ENCODE measurements at regions not wholly inside any gene's neighbourhood (a gene's known extent, or its start where the extent isn't known, plus 50 kb on each side); places are given as distances from the start of the nearest gene placed in this dataset.
"Not testable (repeated sequence)": the region's sequence is repeated elsewhere in the genome, so short reads cannot be mapped to it uniquely, and the experiment has no call there.

DNA sequence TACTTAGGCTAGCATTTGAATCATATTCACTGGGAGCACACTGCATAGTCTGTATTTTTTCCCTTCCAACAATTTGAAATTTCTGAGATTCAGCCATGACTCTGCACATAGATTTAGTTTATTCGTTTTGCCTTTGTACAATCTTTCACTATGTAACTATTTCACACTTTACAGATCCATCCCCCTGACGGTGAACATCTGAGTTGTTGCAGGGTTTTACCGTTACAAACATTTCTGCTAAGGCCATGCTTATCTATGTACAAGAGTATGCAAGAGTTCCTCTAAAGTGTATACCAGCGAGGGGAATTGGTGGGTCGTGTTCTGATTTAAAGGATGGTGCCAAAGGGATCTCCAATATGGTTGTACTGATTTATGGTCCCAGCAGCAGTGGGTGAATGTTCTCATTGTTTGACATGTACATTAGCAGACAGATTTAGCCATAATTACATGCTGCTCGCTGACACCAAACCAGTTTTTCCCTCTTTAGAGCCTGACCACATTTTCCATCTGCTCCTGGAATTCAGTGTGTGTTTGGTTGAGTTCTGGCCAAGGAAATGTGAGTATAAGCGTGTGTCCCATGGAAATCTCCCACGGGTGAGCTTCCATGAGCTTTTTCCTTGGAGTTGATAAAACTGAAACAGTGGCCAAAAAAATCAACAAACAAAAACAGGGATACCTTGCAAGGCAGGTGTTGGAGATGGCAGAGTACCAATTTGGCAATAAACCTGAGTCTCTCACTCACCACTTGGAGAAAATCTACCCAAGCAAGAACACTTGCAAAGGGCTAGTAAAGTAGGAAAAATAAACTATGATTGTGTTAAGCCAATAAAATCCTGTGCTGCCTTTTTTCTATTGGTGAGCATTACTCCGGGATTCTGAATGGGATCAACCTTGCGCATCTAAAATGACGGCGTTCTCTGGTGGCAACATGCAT, 149.7 kb upstream of the MXRA5 start:
- H3K27me3 Mint-ChIP-seq (ENCODE audit: low read depth); ATAC-seq (replicated peaks in 1 of 2); H3K9me3 Mint-ChIP-seq; H3K4me3 Mint-ChIP-seq; H3K36me3 Mint-ChIP-seq (ENCODE audit: insufficient read depth in 2 of 2); H3K27ac Mint-ChIP-seq; DNase-seq; H3K4me1 Mint-ChIP-seq (ENCODE audit: low read depth): not testable (repeated sequence)

DNA sequence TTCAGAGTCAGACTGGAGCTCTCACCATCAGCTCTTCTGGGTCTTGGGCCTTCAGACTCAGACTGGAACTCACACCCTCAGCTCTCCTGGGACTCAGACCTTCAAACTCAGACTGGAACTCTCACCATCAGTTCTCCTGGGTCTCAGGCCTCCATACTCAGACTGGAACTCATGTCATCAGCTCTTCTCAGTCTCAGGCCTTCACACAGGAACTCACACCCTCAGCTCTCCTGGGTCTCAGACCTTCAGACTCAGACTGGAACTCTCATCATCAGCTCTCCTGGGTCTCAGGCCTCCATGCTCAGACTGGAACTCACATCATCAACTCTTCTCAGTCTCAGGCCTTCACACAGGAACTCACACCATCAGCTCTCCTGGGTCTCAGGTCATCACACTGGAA, 147.2 kb upstream of the MXRA5 start:
- no peaks in the 10 kb centered on the region for H3K27me3 Mint-ChIP-seq (ENCODE audit: low read depth)
- ATAC-seq (replicated peaks in 1 of 2) (no peak), DNase-seq (no peak)
- no peak overlapping the region for H3K4me3 Mint-ChIP-seq
- H3K9me3 Mint-ChIP-seq, result peaks cover 3 to 6% of the 10 kb centered on the region in 2 donors
- no peaks in the 10 kb centered on the region for H3K4me1 Mint-ChIP-seq (ENCODE audit: low read depth)
- no peak overlapping the region for H3K27ac Mint-ChIP-seq
- no peaks in the 10 kb centered on the region for H3K36me3 Mint-ChIP-seq (ENCODE audit: insufficient read depth in 2 of 2)

DNA sequence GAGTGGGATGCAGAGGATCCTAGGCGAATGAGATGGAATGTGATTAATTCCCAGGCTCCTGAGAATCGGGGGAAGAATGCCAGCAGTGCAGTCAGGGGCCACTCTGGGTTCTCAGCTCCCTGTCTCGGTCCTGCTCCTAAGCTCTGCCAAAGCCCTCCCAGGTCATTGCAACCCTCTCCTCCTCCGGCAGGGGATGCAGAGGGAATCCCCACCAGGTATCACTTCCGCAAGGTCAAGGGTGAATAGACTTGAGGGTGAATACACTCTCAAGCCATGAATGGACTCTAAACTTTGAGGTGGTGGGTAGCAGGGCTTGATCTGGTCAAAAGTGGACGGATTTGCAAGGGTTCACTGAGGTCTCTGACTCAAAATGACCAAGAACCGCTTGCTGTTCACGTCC, 139.3 kb upstream of the MXRA5 start:
- Mint-ChIP-seq H3K27me3 (ENCODE audit: low read depth) (no peaks in the 10 kb centered on the region), H3K9me3 (no peaks in the 10 kb centered on the region), H3K36me3 (ENCODE audit: insufficient read depth in 2 of 2) (no peaks in the 10 kb centered on the region), H3K27ac (no peak overlapping the region), H3K4me1 (ENCODE audit: low read depth) (no peaks in the 10 kb centered on the region), H3K4me3 (no peak overlapping the region)
- DNase-seq (no peak), ATAC-seq (replicated peaks in 1 of 2) (peak in 1 of 2 donors; percentile 5)

DNA sequence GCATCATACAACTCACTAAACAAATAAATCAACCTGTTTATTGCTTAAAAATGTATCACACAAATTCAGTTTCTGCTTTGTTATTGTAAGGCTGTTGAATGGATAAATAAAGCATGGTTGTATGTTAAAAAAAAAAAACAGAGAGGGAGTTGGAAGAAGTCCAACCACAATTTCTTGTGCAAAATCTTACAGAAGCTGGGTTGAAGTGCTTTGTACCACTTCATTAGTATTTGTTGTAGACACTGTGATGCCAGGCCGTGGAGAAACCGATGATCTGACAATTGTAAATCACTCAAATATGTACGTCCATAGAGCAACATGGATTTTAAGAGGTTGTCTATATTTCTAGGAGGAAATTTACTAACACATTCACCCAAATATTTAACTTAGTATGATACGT, 132.6 kb upstream of the MXRA5 start:
- peaks cover 2 to 6% of the 10 kb centered on the region in 2 donors for H3K9me3 Mint-ChIP-seq
- ATAC-seq (replicated peaks in 1 of 2) (no peak), DNase-seq (no peak)
- peaks cover 0 to 2% of the 10 kb centered on the region in 2 donors for H3K36me3 Mint-ChIP-seq (ENCODE audit: insufficient read depth in 2 of 2)
- H3K27me3 Mint-ChIP-seq (ENCODE audit: low read depth), result no peaks in the 10 kb centered on the region
- H3K4me1 Mint-ChIP-seq (ENCODE audit: low read depth), result no peaks in the 10 kb centered on the region
- H3K27ac Mint-ChIP-seq, result no peak overlapping the region
- no peak overlapping the region for H3K4me3 Mint-ChIP-seq

DNA sequence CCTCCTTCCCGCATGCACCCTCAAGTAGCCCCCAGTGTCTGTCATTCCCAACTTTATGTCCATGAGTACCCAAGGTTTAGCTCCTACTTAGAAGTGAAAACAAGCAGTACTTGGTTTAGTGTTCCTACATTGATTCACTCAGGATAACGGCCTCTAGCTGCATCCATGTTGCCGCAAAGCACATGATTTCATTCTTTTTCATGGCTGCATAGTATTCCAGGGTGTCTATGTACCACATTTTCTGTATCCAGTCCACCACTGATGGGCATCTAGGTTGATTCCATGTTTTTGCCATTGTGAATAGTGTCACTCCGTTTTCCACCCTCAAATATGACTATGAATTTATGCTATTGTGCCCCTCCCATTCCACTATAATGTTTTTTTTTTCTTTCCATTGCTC, 130.5 kb upstream of the MXRA5 start:
- no peaks in the 10 kb centered on the region for H3K27me3 Mint-ChIP-seq (ENCODE audit: low read depth)
- no peak for DNase-seq
- H3K9me3 Mint-ChIP-seq, result peaks cover 2 to 6% of the 10 kb centered on the region in 2 donors
- H3K27ac Mint-ChIP-seq, result no peak overlapping the region
- H3K4me1 Mint-ChIP-seq (ENCODE audit: low read depth), result no peaks in the 10 kb centered on the region
- H3K36me3 Mint-ChIP-seq (ENCODE audit: insufficient read depth in 2 of 2), result peaks cover 0 to 2% of the 10 kb centered on the region in 2 donors
- H3K4me3 Mint-ChIP-seq, result no peak overlapping the region
- no peak for ATAC-seq (replicated peaks in 1 of 2)

DNA sequence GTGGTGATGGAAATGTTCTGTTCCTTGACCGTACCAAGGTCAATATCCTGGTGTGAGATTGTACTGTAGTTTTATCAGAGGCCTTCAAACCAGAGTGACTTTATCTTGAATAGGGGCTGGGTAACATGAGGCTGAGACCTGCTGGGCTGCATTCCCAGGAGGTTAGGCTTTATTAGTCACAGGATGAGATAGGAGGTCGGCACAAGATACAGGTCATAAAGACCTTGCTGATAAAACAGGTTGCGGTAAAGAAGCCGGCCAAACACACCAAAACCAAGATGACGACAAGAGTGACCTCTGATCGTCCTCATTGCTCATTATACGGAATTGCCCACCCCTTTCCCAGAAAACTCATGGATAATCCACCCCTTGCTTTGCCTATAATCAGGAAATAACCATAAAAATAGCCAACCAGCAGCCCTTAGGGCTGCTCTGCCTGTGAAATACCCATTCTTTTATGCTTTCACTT, 123.8 kb upstream of the MXRA5 start:
- not testable (repeated sequence) for DNase-seq; H3K9me3 Mint-ChIP-seq; H3K4me3 Mint-ChIP-seq; H3K36me3 Mint-ChIP-seq (ENCODE audit: insufficient read depth in 2 of 2); H3K27me3 Mint-ChIP-seq (ENCODE audit: low read depth); H3K27ac Mint-ChIP-seq; H3K4me1 Mint-ChIP-seq (ENCODE audit: low read depth); ATAC-seq (replicated peaks in 1 of 2)

DNA sequence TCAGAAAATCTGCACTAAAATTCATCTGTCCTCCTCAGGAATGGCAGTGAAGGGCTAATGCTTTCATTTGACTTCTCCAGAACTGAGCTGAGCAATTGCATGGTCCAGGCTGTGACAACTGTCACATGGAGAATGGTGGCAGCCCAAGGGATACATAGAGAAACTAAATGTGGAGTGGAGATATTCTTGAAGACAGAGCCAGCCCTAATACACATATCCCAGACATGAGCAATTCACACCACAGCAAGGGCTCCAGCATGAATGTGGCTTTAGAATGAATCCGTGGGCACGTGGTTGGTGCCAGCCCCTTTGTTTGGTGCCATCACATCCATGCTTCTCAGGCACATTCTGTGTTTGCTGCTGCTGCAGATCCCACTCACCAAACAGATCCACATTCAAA, 121.6 kb upstream of the MXRA5 start:
- Mint-ChIP-seq H3K36me3 (ENCODE audit: insufficient read depth in 2 of 2) (no peaks in the 10 kb centered on the region), H3K4me1 (ENCODE audit: low read depth) (no peaks in the 10 kb centered on the region), H3K9me3 (peaks cover 0 to 2% of the 10 kb centered on the region in 2 donors), H3K27me3 (ENCODE audit: low read depth) (no peaks in the 10 kb centered on the region), H3K4me3 (no peak overlapping the region), H3K27ac (no peak overlapping the region)
- no peak for DNase-seq
- ATAC-seq (replicated peaks in 1 of 2), result no peak

DNA sequence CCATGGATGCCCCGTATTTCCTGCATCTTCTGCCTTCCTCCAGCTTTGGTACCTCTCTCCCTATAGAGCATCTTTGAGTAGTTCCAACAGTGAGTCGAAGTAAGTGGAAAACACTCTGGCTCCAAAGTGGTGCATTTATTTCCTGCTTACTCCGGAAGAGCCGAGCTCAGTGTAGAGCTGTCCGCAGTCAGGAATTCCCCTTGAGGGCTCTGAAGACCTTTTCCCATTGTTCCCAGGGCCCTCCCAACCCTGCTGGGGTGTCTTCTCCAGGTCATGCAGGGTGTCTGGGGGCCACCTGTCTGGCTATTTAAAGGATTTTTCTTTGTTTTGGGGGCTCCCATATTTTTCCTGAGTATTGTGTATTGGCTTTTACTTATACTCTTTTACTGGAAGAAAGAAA, 118.6 kb upstream of the MXRA5 start:
- Mint-ChIP-seq H3K4me3 (no peak overlapping the region), H3K27me3 (ENCODE audit: low read depth) (no peaks in the 10 kb centered on the region)
- no peak for ATAC-seq (replicated peaks in 1 of 2)

DNA sequence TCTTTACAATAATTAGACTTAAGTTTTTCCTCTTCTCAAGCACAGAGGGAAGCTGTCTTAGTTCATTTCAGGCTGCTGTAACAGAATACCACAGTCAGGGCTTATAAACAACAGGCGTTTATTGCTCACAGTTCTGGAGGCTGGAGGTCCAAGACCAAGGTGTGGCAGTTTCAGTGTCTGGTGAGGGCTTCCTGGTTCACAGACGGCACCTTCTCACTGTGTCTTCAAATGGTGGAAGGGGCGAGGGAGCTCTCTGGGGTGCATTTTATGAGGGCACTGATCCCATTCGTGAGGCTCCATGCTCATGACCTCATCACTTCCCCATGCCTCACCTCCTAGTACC, 115.7 kb upstream of the MXRA5 start:
- Mint-ChIP-seq H3K4me3 (no peak overlapping the region), H3K27ac (no peak overlapping the region), H3K9me3 (peaks cover 0 to 4% of the 10 kb centered on the region in 2 donors), H3K36me3 (ENCODE audit: insufficient read depth in 2 of 2) (no peaks in the 10 kb centered on the region), H3K27me3 (ENCODE audit: low read depth) (no peaks in the 10 kb centered on the region), H3K4me1 (ENCODE audit: low read depth) (no peaks in the 10 kb centered on the region)
- DNase-seq (no peak), ATAC-seq (replicated peaks in 1 of 2) (no peak)

More for the DNA sequence above, 118.6 kb upstream of the MXRA5 start:
- no peak for DNase-seq
- Mint-ChIP-seq H3K9me3 (peaks cover 0 to 2% of the 10 kb centered on the region in 2 donors), H3K4me1 (ENCODE audit: low read depth) (no peaks in the 10 kb centered on the region), H3K36me3 (ENCODE audit: insufficient read depth in 2 of 2) (no peaks in the 10 kb centered on the region), H3K27ac (no peak overlapping the region)

DNA sequence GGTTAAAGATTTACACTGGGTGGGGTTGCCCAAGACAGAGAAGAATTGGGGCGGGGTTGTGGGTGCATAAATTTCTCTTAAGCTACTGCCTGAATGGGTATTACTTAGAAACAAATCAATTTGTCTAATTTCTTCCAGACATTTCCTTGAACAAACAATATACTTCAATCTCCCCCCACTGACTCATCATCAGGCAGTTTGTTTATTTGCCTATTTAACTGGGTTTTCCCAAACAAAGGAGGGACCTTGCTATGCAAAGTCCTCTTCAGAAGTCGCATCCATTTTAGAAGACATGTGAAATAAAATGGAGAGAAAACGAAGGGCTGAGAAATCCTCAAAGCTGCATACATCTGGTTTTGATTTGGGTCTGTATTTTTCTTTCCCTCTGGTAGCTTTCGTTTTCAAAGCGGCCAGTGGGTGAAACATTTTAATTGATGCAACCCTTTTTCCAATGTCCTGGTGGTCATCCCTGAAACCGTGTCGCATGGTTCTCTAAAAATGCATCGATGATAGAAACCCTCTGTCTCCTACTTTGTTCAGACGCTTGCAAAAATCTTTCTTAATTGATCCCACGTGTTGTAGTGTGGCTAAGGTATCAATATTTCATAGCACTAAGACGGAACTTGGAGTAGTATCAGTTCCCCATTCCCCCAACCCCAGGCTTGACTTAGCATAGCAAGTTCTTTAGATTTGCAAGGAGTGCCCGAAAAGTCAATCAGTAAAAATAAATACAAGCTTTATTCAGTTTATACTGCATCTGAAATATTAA, 115.1 kb upstream of the MXRA5 start:
- no peaks in the 10 kb centered on the region for H3K4me1 Mint-ChIP-seq (ENCODE audit: low read depth)
- H3K9me3 Mint-ChIP-seq, result peaks cover 0 to 6% of the 10 kb centered on the region in 2 donors
- ATAC-seq (replicated peaks in 1 of 2), result no peak
- no peak overlapping the region for H3K27ac Mint-ChIP-seq
- no peaks in the 10 kb centered on the region for H3K27me3 Mint-ChIP-seq (ENCODE audit: low read depth)
- H3K4me3 Mint-ChIP-seq, result no peak overlapping the region
- H3K36me3 Mint-ChIP-seq (ENCODE audit: insufficient read depth in 2 of 2), result no peaks in the 10 kb centered on the region
- DNase-seq, result no peak

DNA sequence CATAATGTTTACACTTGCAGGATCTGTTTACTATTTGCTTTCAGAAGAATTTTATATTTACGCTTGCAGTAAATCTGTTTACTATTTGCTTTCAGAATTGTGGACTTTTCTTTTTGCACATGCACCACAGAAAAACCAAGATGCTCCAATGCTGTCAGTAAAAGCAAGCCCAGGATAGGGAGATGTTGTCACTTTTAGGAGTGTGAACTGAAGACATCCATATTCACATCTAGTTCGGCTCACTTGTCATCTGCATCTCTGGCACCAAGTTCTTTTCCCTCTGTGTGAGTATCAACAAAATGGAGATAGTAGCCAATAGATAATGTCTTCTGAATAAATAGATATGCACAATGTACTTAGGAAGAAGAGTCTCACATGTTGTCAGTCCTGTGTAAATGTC, 109.3 kb upstream of the MXRA5 start:
- H3K4me3 Mint-ChIP-seq, result no peak overlapping the region
- peaks cover 2 to 4% of the 10 kb centered on the region in 2 donors for H3K9me3 Mint-ChIP-seq
- ATAC-seq (replicated peaks in 1 of 2), result no peak
- H3K4me1 Mint-ChIP-seq (ENCODE audit: low read depth), result no peaks in the 10 kb centered on the region
- no peak for DNase-seq
- H3K27me3 Mint-ChIP-seq (ENCODE audit: low read depth), result no peaks in the 10 kb centered on the region
- no peaks in the 10 kb centered on the region for H3K36me3 Mint-ChIP-seq (ENCODE audit: insufficient read depth in 2 of 2)
- H3K27ac Mint-ChIP-seq, result no peak overlapping the region

DNA sequence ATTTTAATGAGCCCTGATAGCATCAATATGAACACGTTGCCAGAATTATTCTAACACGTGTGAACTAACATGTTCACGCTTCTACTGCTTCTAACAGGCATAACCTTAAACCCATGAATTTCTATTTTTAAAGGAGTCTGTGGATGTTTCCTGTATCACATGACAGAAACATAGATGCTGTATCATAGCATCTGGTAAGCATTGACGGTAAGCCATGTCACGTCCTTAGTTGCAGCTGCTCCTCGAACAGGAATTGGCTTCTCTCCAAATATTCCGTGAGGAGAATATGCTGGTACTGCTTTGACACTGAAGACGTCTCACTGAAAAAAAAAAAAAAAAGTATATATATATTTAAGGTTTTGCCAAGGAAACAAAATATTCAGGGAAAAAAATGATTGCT, 105.1 kb upstream of the MXRA5 start:
- Mint-ChIP-seq H3K4me3 (no peak overlapping the region), H3K4me1 (ENCODE audit: low read depth) (no peaks in the 10 kb centered on the region), H3K27me3 (ENCODE audit: low read depth) (no peaks in the 10 kb centered on the region), H3K9me3 (peaks cover 2 to 3% of the 10 kb centered on the region in 2 donors), H3K27ac (no peak overlapping the region), H3K36me3 (ENCODE audit: insufficient read depth in 2 of 2) (no peaks in the 10 kb centered on the region)
- ATAC-seq (replicated peaks in 1 of 2), result no peak
- DNase-seq, result no peak

DNA sequence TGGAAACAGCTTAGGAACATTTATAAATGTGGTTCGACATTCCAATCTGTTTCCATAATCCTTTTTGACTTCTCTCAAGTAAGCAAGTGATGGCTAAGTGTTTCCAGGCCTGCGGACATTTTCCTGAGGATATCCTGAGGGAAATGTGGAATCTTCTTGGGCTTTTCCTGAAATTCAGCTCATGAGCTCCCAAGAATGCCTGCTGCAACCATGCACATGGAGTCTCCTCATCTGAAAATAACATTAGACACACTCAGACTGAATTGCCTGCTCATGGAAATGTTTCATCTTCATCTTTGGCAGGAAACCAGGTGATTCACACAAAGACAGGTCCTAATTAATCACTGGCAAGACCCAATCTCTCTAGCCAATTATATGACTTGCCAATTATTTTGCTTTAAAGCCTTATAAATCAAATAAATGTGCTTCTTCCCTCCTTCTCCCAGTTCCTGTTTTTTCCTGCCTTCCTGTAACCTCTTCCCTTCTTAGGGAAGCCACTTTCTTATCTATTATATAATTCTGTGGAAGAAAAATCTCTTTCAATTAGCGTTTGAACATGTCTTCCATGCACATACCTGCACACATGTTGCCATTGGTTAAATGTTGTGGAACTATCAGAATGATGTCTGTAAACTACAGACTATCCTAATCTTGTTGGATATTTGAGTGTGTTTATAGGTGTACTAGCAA, 104.6 kb upstream of the MXRA5 start:
- ATAC-seq (replicated peaks in 1 of 2) (no peak), DNase-seq (no peak)
- Mint-ChIP-seq H3K36me3 (ENCODE audit: insufficient read depth in 2 of 2) (no peaks in the 10 kb centered on the region), H3K4me3 (no peak overlapping the region), H3K27me3 (ENCODE audit: low read depth) (no peaks in the 10 kb centered on the region), H3K9me3 (peaks cover 2 to 3% of the 10 kb centered on the region in 2 donors), H3K4me1 (ENCODE audit: low read depth) (no peaks in the 10 kb centered on the region), H3K27ac (no peak overlapping the region)
